HepG2 (cell line): ENCODE measurements at regions not wholly inside any gene's neighbourhood (a gene's known extent, or its start where the extent isn't known, plus 50 kb on each side); places are given as distances from the start of the nearest gene placed in this dataset.

Experiments
- TRAFD1 ChIP-seq: sonication (generic); formaldehyde crosslinking; IDR thresholded peaks from 2 replicates; pipeline ENCODE4 v1.5.1; 2020; ENCODE audit warnings: missing genetic modification reagents, mild to moderate bottlenecking, borderline replicate concordance
- USF2 ChIP-seq, 2 experiments: sonication (generic) in 1 of 2; formaldehyde crosslinking in 1 of 2; IDR thresholded peaks; 2 replicates each; pipeline versions ENCODE4 v1.5.1 to v1.6.1; 2011 to 2020; ENCODE audit warnings: borderline replicate concordance in 1 of 2, low read depth in 1 of 2, low read length in 1 of 2, mild to moderate bottlenecking in 1 of 2, missing genetic modification reagents in 1 of 2, moderate library complexity in 1 of 2

- TF ChIP-seq TRAFD1 (CRISPR knock-in tag) = no peak
- no peak for TF ChIP-seq USF2 (IDR thresholded peaks at IDR 0.05; ENCODE audit: low read depth, low read length)
- TF ChIP-seq USF2 (CRISPR knock-in tag; IDR thresholded peaks at IDR 0.05; ENCODE audit: borderline replicate concordance) = no peak
Observed at GRCh38 chr21:25422610-25423608, 184.4 kb downstream of the MRPL39 start.
